ENCODE measurements at regions not wholly inside any gene's neighbourhood (a gene's known extent, or its start where the extent isn't known, plus 50 kb on each side); places are given as distances from the start of the nearest gene placed in this dataset.

- H3K36me3 ChIP-seq (ENCODE audit: control insufficient read depth, low read length): no peaks in the 10 kb centered on the region
- H3K4me1 ChIP-seq (ENCODE audit: control insufficient read depth, low read length): no peaks in the 10 kb centered on the region
- H3K27me3 ChIP-seq (ENCODE audit: control insufficient read depth, low read length): no peaks in the 10 kb centered on the region
- no peaks in the 10 kb centered on the region for H3F3A ChIP-seq (ENCODE audit: control insufficient read depth, insufficient read depth)
- no peak overlapping the region for H3K4me2 ChIP-seq (ENCODE audit: low read length)
- H3K79me2 ChIP-seq (ENCODE audit: control insufficient read depth, low read length): no peaks in the 10 kb centered on the region
- no peaks in the 10 kb centered on the region for H3K9me3 ChIP-seq (ENCODE audit: control insufficient read depth, insufficient read depth, low read length)
- no peak overlapping the region for H3K4me3 ChIP-seq (ENCODE audit: low read length)
- no peak overlapping the region for H3K27ac ChIP-seq (ENCODE audit: low read depth, low read length)
- H3K9me2 ChIP-seq (replicated peaks; ENCODE audit: control insufficient read depth, low read length): no peaks in the 10 kb centered on the region
- no peaks in the 10 kb centered on the region for H4K20me1 ChIP-seq (ENCODE audit: control insufficient read depth, insufficient read depth, low read depth, low read length)
- TF ChIP-seq EZH2phosphoT487 (IDR thresholded peaks at IDR 0.05; ENCODE audit: borderline replicate concordance, low read length) (no peak), CTCF (IDR thresholded peaks at IDR 0.05; ENCODE audit: low read depth, low read length, poor library complexity, severe bottlenecking) (no peak)
These were observed 303.2 kb downstream of the LMX1A start for GRCh38 chr1:165053351-165053750.

GRCh38 chr1:165052936-165053335 lies 303.6 kb downstream of the LMX1A start:
- Histone ChIP-seq H3K27me3 (ENCODE audit: control insufficient read depth, low read length) (no peaks in the 10 kb centered on the region), H3K27ac (ENCODE audit: low read depth, low read length) (no peak overlapping the region), H3K4me1 (ENCODE audit: control insufficient read depth, low read length) (no peaks in the 10 kb centered on the region), H4K20me1 (ENCODE audit: control insufficient read depth, insufficient read depth, low read depth, low read length) (no peaks in the 10 kb centered on the region), H3K4me3 (ENCODE audit: low read length) (no peak overlapping the region), H3K4me2 (ENCODE audit: low read length) (no peak overlapping the region), H3K36me3 (ENCODE audit: control insufficient read depth, low read length) (no peaks in the 10 kb centered on the region), H3F3A (ENCODE audit: control insufficient read depth, insufficient read depth) (no peaks in the 10 kb centered on the region), H3K9me3 (ENCODE audit: control insufficient read depth, insufficient read depth, low read length) (no peaks in the 10 kb centered on the region), H3K79me2 (ENCODE audit: control insufficient read depth, low read length) (no peaks in the 10 kb centered on the region), H3K9me2 (replicated peaks; ENCODE audit: control insufficient read depth, low read length) (no peaks in the 10 kb centered on the region)
- no peak for TF ChIP-seq EZH2phosphoT487 (IDR thresholded peaks at IDR 0.05; ENCODE audit: borderline replicate concordance, low read length)
- no peak for TF ChIP-seq CTCF (IDR thresholded peaks at IDR 0.05; ENCODE audit: low read depth, low read length, poor library complexity, severe bottlenecking)

- no peaks in the 10 kb centered on the region for H3K9me3 ChIP-seq (ENCODE audit: control insufficient read depth, insufficient read depth, low read length)
- H3K4me2 ChIP-seq (ENCODE audit: low read length): no peak overlapping the region
- no peak overlapping the region for H3K27ac ChIP-seq (ENCODE audit: low read depth, low read length)
- no peaks in the 10 kb centered on the region for H3K27me3 ChIP-seq (ENCODE audit: control insufficient read depth, low read length)
- H3F3A ChIP-seq (ENCODE audit: control insufficient read depth, insufficient read depth): no peaks in the 10 kb centered on the region
- H4K20me1 ChIP-seq (ENCODE audit: control insufficient read depth, insufficient read depth, low read depth, low read length): no peaks in the 10 kb centered on the region
- TF ChIP-seq EZH2phosphoT487 (IDR thresholded peaks at IDR 0.05; ENCODE audit: borderline replicate concordance, low read length) (no peak), CTCF (IDR thresholded peaks at IDR 0.05; ENCODE audit: low read depth, low read length, poor library complexity, severe bottlenecking) (no peak)
- H3K36me3 ChIP-seq (ENCODE audit: control insufficient read depth, low read length): no peaks in the 10 kb centered on the region
- H3K9me2 ChIP-seq (replicated peaks; ENCODE audit: control insufficient read depth, low read length): no peaks in the 10 kb centered on the region
- no peak overlapping the region for H3K4me3 ChIP-seq (ENCODE audit: low read length)
- H3K79me2 ChIP-seq (ENCODE audit: control insufficient read depth, low read length): no peaks in the 10 kb centered on the region
- H3K4me1 ChIP-seq (ENCODE audit: control insufficient read depth, low read length): no peaks in the 10 kb centered on the region
These were observed 304.1 kb downstream of the LMX1A start for GRCh38 chr1:165052431-165052830.

- TF ChIP-seq CTCF (IDR thresholded peaks at IDR 0.05; ENCODE audit: low read depth, low read length, poor library complexity, severe bottlenecking) (no peak), EZH2phosphoT487 (IDR thresholded peaks at IDR 0.05; ENCODE audit: borderline replicate concordance, low read length) (no peak)
- Histone ChIP-seq H3K27me3 (ENCODE audit: control insufficient read depth, low read length) (no peaks in the 10 kb centered on the region), H3F3A (ENCODE audit: control insufficient read depth, insufficient read depth) (no peaks in the 10 kb centered on the region), H3K27ac (ENCODE audit: low read depth, low read length) (no peak overlapping the region), H3K4me2 (ENCODE audit: low read length) (no peak overlapping the region), H3K79me2 (ENCODE audit: control insufficient read depth, low read length) (no peaks in the 10 kb centered on the region), H3K36me3 (ENCODE audit: control insufficient read depth, low read length) (no peaks in the 10 kb centered on the region), H3K4me3 (ENCODE audit: low read length) (no peak overlapping the region), H3K9me2 (replicated peaks; ENCODE audit: control insufficient read depth, low read length) (no peaks in the 10 kb centered on the region), H3K9me3 (ENCODE audit: control insufficient read depth, insufficient read depth, low read length) (no peaks in the 10 kb centered on the region), H3K4me1 (ENCODE audit: control insufficient read depth, low read length) (no peaks in the 10 kb centered on the region), H4K20me1 (ENCODE audit: control insufficient read depth, insufficient read depth, low read depth, low read length) (no peaks in the 10 kb centered on the region)
These were observed 306.3 kb downstream of the LMX1A start for GRCh38 chr1:165050246-165050645.
